ENCODE measurements at regions not wholly inside any gene's neighbourhood (a gene's known extent, or its start where the extent isn't known, plus 50 kb on each side); places are given as distances from the start of the nearest gene placed in this dataset.

GRCh38 chr12:118709946-118710345 lies 271.4 kb upstream of the SRRM4 start:
- no peaks in the 10 kb centered on the region for H3K4me1 ChIP-seq (replicated peaks; ENCODE audit: insufficient read depth)
- intact Hi-C loops (cut with micrococcal nuclease; ENCODE audit: unreplicated experiment): no loop called here
- ChIA-PET CTCF (no interaction called here), POLR2A (ENCODE audit: unreplicated experiment) (no interaction called here)
- no peaks in the 10 kb centered on the region for H4K20me1 ChIP-seq (ENCODE audit: insufficient read depth)
- H3F3A ChIP-seq (ENCODE audit: insufficient read depth, low read depth): no peaks in the 10 kb centered on the region
- no peak overlapping the region for H3K4me2 ChIP-seq
- BruUV-seq (replicated peaks): no TSS peak
- no peaks in the 10 kb centered on the region for H3K27me3 ChIP-seq (ENCODE audit: insufficient read depth, low read depth)
- no peaks in the 10 kb centered on the region for H3K79me2 ChIP-seq (ENCODE audit: low read depth)
- peak in 1 of 2 experiments; percentile 1 for DNase-seq
- no peak overlapping the region for H3K27ac ChIP-seq
- no peaks in the 10 kb centered on the region for H3K9me2 ChIP-seq (ENCODE audit: insufficient read depth)
- no peak overlapping the region for H3K4me3 ChIP-seq
- H3K9me3 ChIP-seq (ENCODE audit: insufficient read depth, low read depth): no peaks in the 10 kb centered on the region
- no peak for TF ChIP-seq EZH2 (IDR thresholded peaks at IDR 0.05; ENCODE audit: low read depth)
- no peak for TF ChIP-seq CTCF (conservative IDR thresholded peaks at IDR 0.05)
- no peaks in the 10 kb centered on the region for H3K36me3 ChIP-seq (ENCODE audit: low read depth)
- H2AFZ ChIP-seq: no peak overlapping the region

- H3K36me3 ChIP-seq (ENCODE audit: low read depth): no peaks in the 10 kb centered on the region
- POLR2A ChIA-PET (ENCODE audit: unreplicated experiment): no interaction called here
- intact Hi-C loops (cut with micrococcal nuclease; ENCODE audit: unreplicated experiment): no loop called here
Observed at GRCh38 chr12:118711185-118711584, 270.2 kb upstream of the SRRM4 start.

GRCh38 chr12:118714051-118714460 lies 267.3 kb upstream of the SRRM4 start:
- H3F3A ChIP-seq (ENCODE audit: insufficient read depth, low read depth): no peaks in the 10 kb centered on the region
- H3K4me1 ChIP-seq (replicated peaks; ENCODE audit: insufficient read depth): no peaks in the 10 kb centered on the region
- peak; percentile 4 to 46 for DNase-seq
- no TSS peak for BruUV-seq (replicated peaks)
- H3K27me3 ChIP-seq (ENCODE audit: insufficient read depth, low read depth): no peaks in the 10 kb centered on the region
- no peak overlapping the region for H3K27ac ChIP-seq
- POLR2A ChIA-PET (ENCODE audit: unreplicated experiment): no interaction called here
- no peak overlapping the region for H2AFZ ChIP-seq
- H3K4me3 ChIP-seq: no peak overlapping the region
- CTCF ChIA-PET: no interaction called here
- no peaks in the 10 kb centered on the region for H4K20me1 ChIP-seq (ENCODE audit: insufficient read depth)
- no peaks in the 10 kb centered on the region for H3K9me2 ChIP-seq (ENCODE audit: insufficient read depth)
- no peaks in the 10 kb centered on the region for H3K36me3 ChIP-seq (ENCODE audit: low read depth)
- TF ChIP-seq EZH2 (IDR thresholded peaks at IDR 0.05; ENCODE audit: low read depth) (no peak), CTCF (conservative IDR thresholded peaks at IDR 0.05) (peak; percentile 65)
- H3K9me3 ChIP-seq (ENCODE audit: insufficient read depth, low read depth): no peaks in the 10 kb centered on the region
- intact Hi-C loops (cut with micrococcal nuclease; ENCODE audit: unreplicated experiment): no loop called here
- H3K79me2 ChIP-seq (ENCODE audit: low read depth): no peaks in the 10 kb centered on the region
- no peak overlapping the region for H3K4me2 ChIP-seq

More at GRCh38 chr12:118711185-118711584, 270.2 kb upstream of the SRRM4 start:
- Histone ChIP-seq H3K27ac (no peak overlapping the region), H3K79me2 (ENCODE audit: low read depth) (no peaks in the 10 kb centered on the region), H2AFZ (no peak overlapping the region), H3F3A (ENCODE audit: insufficient read depth, low read depth) (no peaks in the 10 kb centered on the region), H4K20me1 (ENCODE audit: insufficient read depth) (no peaks in the 10 kb centered on the region), H3K4me2 (no peak overlapping the region), H3K4me3 (no peak overlapping the region), H3K9me2 (ENCODE audit: insufficient read depth) (no peaks in the 10 kb centered on the region), H3K4me1 (replicated peaks; ENCODE audit: insufficient read depth) (no peaks in the 10 kb centered on the region), H3K9me3 (ENCODE audit: insufficient read depth, low read depth) (no peaks in the 10 kb centered on the region), H3K27me3 (ENCODE audit: insufficient read depth, low read depth) (no peaks in the 10 kb centered on the region)
- CTCF ChIA-PET: no interaction called here
- BruUV-seq (replicated peaks): no TSS peak
- TF ChIP-seq EZH2 (IDR thresholded peaks at IDR 0.05; ENCODE audit: low read depth): no peak
- no peak for TF ChIP-seq CTCF (conservative IDR thresholded peaks at IDR 0.05)
- DNase-seq: no peak

All from PC-9 (cell line).